Calu3 (cell line): ENCODE measurements at regions not wholly inside any gene's neighbourhood (a gene's known extent, or its start where the extent isn't known, plus 50 kb on each side); places are given as distances from the start of the nearest gene placed in this dataset.

Experiments used
- BruUV-seq: library from RNA; stranded (reverse); fragments of 400-500 nt; replicated peaks from 2 replicates; lab custom pipeline; 2021; lab: Mats Ljungman, UMichigan
- CTCF ChIA-PET: fragments of 300-600 bp; sonication (Branson Sonifier 250); formaldehyde crosslinking; loops from one replicate; lab custom pipeline; 2022; ENCODE audit warnings: antibody characterized with exemption; lab: Charles Lee
- DNase-seq: peaks from one replicate; pipeline ENCODE4 v3.0.0; 2022
- H3K27ac Mint-ChIP-seq: one replicate; pipeline ENCODE4 v1.8.0; 2022; ENCODE audit warnings: mixed read lengths; ENCODE audit not compliant: unreplicated experiment
- H3K27me3 Mint-ChIP-seq: one replicate; pipeline ENCODE4 v1.8.0; 2022; ENCODE audit warnings: mixed read lengths; ENCODE audit not compliant: unreplicated experiment
- H3K36me3 Mint-ChIP-seq: one replicate; pipeline ENCODE4 v1.8.0; 2022; ENCODE audit warnings: mild to moderate bottlenecking, moderate library complexity, mixed read lengths; ENCODE audit not compliant: insufficient read depth, unreplicated experiment
- H3K4me1 Mint-ChIP-seq: one replicate; pipeline ENCODE4 v1.8.0; 2022; ENCODE audit warnings: mild to moderate bottlenecking, low read depth, mixed read lengths; ENCODE audit not compliant: unreplicated experiment
- H3K4me3 Mint-ChIP-seq: one replicate; pipeline ENCODE4 v1.8.0; 2022; ENCODE audit warnings: mild to moderate bottlenecking, low read depth, moderate library complexity, mixed read lengths; ENCODE audit not compliant: unreplicated experiment
- H3K9me3 Mint-ChIP-seq: one replicate; pipeline ENCODE4 v1.8.0; 2022; ENCODE audit warnings: low read depth, mixed read lengths; ENCODE audit not compliant: unreplicated experiment
- intact Hi-C: fragments of 100-400 bp; cut with micrococcal nuclease; formaldehyde crosslinking; loops from one replicate; pipeline ENCODE4 v1.10.0; 2022; ENCODE audit not compliant: unreplicated experiment
- TF ChIP-seq, protein P1 (sequence below): fragments of 200-600 bp; IDR thresholded peaks from one replicate; pipeline ENCODE4 v1.8.0; 2022; ENCODE audit warnings: antibody characterized with exemption; ENCODE audit not compliant: unreplicated experiment

DNA sequence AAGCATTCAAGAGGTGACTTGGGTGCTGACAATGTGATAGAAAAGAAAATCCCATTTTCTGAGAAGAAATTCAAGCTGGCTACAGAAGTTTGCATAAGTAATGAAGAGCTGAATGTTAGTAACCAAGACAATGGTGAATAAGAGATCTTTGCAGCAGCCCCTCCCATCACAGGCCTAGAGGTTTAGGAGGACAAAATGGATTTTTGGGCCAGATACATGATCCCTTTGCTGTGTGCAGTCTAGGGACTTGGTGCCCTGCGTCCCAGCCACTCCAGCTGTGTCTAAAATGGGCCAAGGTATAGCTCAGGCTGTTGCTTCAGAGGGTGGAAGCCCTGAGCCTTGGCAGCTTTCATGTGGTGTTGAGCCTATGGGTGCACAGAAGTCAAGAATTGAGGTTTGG is 107.0 kb upstream of the EPHA5 start:
- no TSS peak for BruUV-seq
- H3K9me3 Mint-ChIP-seq, result peaks cover 7% of the 10 kb centered on the region
- H3K27me3 Mint-ChIP-seq, result no peaks in the 10 kb centered on the region
- CTCF ChIA-PET, result no interaction called here
- intact Hi-C loops, result no loop called here
- no peaks in the 10 kb centered on the region for H3K36me3 Mint-ChIP-seq
- no peaks in the 10 kb centered on the region for H3K4me1 Mint-ChIP-seq
- no peak for DNase-seq
- TF ChIP-seq, protein P1, sequence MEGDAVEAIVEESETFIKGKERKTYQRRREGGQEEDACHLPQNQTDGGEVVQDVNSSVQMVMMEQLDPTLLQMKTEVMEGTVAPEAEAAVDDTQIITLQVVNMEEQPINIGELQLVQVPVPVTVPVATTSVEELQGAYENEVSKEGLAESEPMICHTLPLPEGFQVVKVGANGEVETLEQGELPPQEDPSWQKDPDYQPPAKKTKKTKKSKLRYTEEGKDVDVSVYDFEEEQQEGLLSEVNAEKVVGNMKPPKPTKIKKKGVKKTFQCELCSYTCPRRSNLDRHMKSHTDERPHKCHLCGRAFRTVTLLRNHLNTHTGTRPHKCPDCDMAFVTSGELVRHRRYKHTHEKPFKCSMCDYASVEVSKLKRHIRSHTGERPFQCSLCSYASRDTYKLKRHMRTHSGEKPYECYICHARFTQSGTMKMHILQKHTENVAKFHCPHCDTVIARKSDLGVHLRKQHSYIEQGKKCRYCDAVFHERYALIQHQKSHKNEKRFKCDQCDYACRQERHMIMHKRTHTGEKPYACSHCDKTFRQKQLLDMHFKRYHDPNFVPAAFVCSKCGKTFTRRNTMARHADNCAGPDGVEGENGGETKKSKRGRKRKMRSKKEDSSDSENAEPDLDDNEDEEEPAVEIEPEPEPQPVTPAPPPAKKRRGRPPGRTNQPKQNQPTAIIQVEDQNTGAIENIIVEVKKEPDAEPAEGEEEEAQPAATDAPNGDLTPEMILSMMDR, result no peak
- H3K4me3 Mint-ChIP-seq, result no peak overlapping the region
- no peak overlapping the region for H3K27ac Mint-ChIP-seq

DNA sequence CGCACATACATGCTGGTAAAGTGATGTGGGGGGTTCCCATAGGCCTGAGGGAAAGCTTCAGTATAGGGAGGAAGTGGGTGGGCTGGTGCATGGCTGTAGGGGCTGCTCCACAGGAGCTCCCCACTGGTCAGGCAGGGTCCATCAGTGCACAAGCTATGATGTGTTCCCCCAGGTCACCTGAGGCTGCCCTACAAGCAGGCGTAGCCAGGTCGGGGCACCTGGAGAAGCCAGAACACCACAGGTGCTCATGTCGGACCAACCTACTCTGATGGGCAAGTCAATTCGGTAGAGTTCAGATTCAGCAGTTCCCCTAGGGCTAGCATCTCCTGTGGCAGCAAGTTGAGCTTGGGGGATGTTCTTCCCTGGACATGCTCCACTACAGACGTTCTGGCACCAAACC is 103.3 kb upstream of the EPHA5 start:
- H3K27ac Mint-ChIP-seq, result no peak overlapping the region
- H3K27me3 Mint-ChIP-seq, result no peaks in the 10 kb centered on the region
- no peak for DNase-seq
- CTCF ChIA-PET, result no interaction called here
- no peaks in the 10 kb centered on the region for H3K36me3 Mint-ChIP-seq
- H3K4me1 Mint-ChIP-seq, result no peaks in the 10 kb centered on the region
- H3K9me3 Mint-ChIP-seq, result peaks cover 9% of the 10 kb centered on the region
- no peak overlapping the region for H3K4me3 Mint-ChIP-seq
- TF ChIP-seq, protein P1, result no peak
- BruUV-seq, result no TSS peak
- intact Hi-C loops, result no loop called here

DNA sequence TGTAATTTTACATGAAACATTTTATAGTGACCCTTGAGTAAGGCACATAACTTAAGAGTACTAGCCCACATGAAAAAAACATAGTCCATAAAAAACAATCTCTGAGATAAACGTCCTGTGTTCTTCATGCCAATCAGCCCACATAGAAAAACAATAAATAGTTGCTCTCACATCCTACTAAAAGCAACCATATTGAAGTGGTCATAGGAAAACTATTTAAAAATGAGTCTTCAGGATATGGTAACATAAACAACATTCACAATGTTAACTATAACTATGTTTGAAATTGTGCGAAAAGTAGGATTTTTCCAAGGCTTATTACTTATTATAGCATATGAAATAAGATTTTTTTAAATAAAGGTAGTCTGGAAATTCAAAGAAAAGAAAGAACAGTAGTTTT is 77.1 kb upstream of the EPHA5 start:
- no peaks in the 10 kb centered on the region for H3K4me1 Mint-ChIP-seq
- H3K27me3 Mint-ChIP-seq, result no peaks in the 10 kb centered on the region
- DNase-seq, result no peak
- no TSS peak for BruUV-seq
- no peak overlapping the region for H3K27ac Mint-ChIP-seq
- no peak overlapping the region for H3K4me3 Mint-ChIP-seq
- TF ChIP-seq, protein P1, result no peak
- CTCF ChIA-PET, result no interaction called here
- no peaks in the 10 kb centered on the region for H3K9me3 Mint-ChIP-seq
- H3K36me3 Mint-ChIP-seq, result no peaks in the 10 kb centered on the region
- intact Hi-C loops, result no loop called here

DNA sequence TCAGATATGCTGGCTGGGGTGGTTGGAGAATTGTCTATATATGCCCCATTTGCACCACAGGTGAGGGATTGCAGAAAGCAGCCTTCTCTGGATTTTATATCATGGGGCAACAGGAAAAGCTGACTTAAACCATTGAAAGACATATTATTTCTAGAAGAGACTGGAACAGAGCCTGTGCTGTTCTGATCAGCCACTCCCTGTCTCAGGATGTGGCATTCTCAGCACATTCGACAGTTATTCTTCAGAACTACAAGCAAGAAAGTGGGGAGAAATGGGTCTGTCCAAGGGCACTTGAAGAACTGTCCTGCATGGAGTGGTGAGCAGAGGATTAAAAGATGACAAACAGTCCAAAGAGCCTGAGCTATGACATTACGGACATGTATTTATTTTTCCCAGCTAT is 67.8 kb upstream of the EPHA5 start:
- no peaks in the 10 kb centered on the region for H3K4me1 Mint-ChIP-seq
- intact Hi-C loops, result no loop called here
- DNase-seq, result no peak
- H3K27me3 Mint-ChIP-seq, result no peaks in the 10 kb centered on the region
- H3K36me3 Mint-ChIP-seq, result no peaks in the 10 kb centered on the region
- H3K27ac Mint-ChIP-seq, result no peak overlapping the region
- H3K9me3 Mint-ChIP-seq, result no peaks in the 10 kb centered on the region
- BruUV-seq, result no TSS peak
- no peak overlapping the region for H3K4me3 Mint-ChIP-seq
- TF ChIP-seq, protein P1, result no peak
- CTCF ChIA-PET, result no interaction called here
